SK-N-SH (cell line): ENCODE measurements at regions not wholly inside any gene's neighbourhood (a gene's known extent, or its start where the extent isn't known, plus 50 kb on each side); places are given as distances from the start of the nearest gene placed in this dataset.
"Not testable (repeated sequence)": the region's sequence is repeated elsewhere in the genome, so short reads cannot be mapped to it uniquely, and the experiment has no call there.

Source experiments
- CHD2 ChIP-seq: fragments of 150-350 bp; IDR thresholded peaks from 2 replicates; pipeline ENCODE4 v1.6.1; 2018; ENCODE audit warnings: low read length; ENCODE audit not compliant: partially characterized antibody
- CTCF ChIP-seq: fragments of 200-600 bp; sonication (generic); IDR thresholded peaks from 2 replicates; pipeline ENCODE4 v1.6.1; 2017; ENCODE audit warnings: antibody characterized with exemption, mild to moderate bottlenecking, moderate library complexity
- EZH2phosphoT487 ChIP-seq: fragments of 200-600 bp; sonication (generic); IDR thresholded peaks from 2 replicates; pipeline ENCODE4 v1.6.1; 2017; ENCODE audit warnings: low read depth, mixed run types, mild to moderate bottlenecking, antibody characterized with exemption, moderate library complexity, borderline replicate concordance
- FOSL2 ChIP-seq: IDR thresholded peaks from 2 replicates; pipeline ENCODE4 v1.4.0; 2012; ENCODE audit warnings: low read depth, mild to moderate bottlenecking, moderate library complexity, borderline replicate concordance
- FOXJ3 ChIP-seq: sonication (generic); formaldehyde crosslinking; IDR thresholded peaks from 2 replicates; pipeline ENCODE4 v1.5.1; 2020; ENCODE audit warnings: mild to moderate bottlenecking, missing genetic modification reagents
- FOXM1 ChIP-seq: IDR thresholded peaks from 2 replicates; pipeline ENCODE4 v1.4.0; 2012; ENCODE audit warnings: low read depth, mild to moderate bottlenecking
- NRF1 ChIP-seq: IDR thresholded peaks from 2 replicates; pipeline ENCODE4 v1.6.1; 2012; ENCODE audit warnings: low read depth, mild to moderate bottlenecking, low read length
- POLR2AphosphoS5 ChIP-seq: IDR thresholded peaks from 2 replicates; pipeline ENCODE4 v1.6.1; 2012; ENCODE audit warnings: low read depth, low read length
- RAD21 ChIP-seq: IDR thresholded peaks from 2 replicates; pipeline ENCODE4 v1.6.1; 2012; ENCODE audit warnings: mild to moderate bottlenecking, low read length
- REST ChIP-seq: IDR thresholded peaks from 2 replicates; pipeline ENCODE4 v1.6.1; 2012; ENCODE audit warnings: mild to moderate bottlenecking, low read depth, low read length, moderate library complexity
- YY1 ChIP-seq: IDR thresholded peaks from 2 replicates; pipeline ENCODE4 v1.4.0; 2012; ENCODE audit warnings: low read depth, mild to moderate bottlenecking

GRCh38 chr4:111377880-111378279, 755.0 kb upstream of the PITX2 start:
- TF ChIP-seq CHD2; YY1; CTCF; FOXM1; NRF1; EZH2phosphoT487; REST; POLR2AphosphoS5; RAD21; FOXJ3 (CRISPR knock-in tag); FOSL2: not testable (repeated sequence)
